Body of pancreas (tissue), 4 donors: ENCODE measurements at regions not wholly inside any gene's neighbourhood (a gene's known extent, or its start where the extent isn't known, plus 50 kb on each side); places are given as distances from the start of the nearest gene placed in this dataset.

Experiments
- ATAC-seq: fragments of 150-250 bp; one replicate; pipeline ENCODE4 v1.9.1; 2016
- DNase-seq, 4 donors: peaks; one replicate each; pipeline ENCODE4 v3.0.0-alpha.2; 2019
- H3K27ac ChIP-seq, 4 donors: fragments of 200-600 bp; sonication (generic); 1 replicate in 3 of 4; 2 replicates in 1 of 4; pipeline versions ENCODE4 v1.5.1 to v1.6.1; 2016 to 2019; ENCODE audit warnings: mild to moderate bottlenecking in 1 of 4, mixed read lengths in 1 of 4, moderate library complexity in 1 of 4
- H3K27me3 ChIP-seq, 2 donors: fragments of 200-600 bp; sonication (generic); one replicate each; pipeline ENCODE4 v1.6.0; 2016; ENCODE audit warnings: mild to moderate bottlenecking in 1 of 2
- H3K36me3 ChIP-seq, 2 donors: fragments of 200-600 bp; sonication (generic); replicated peaks in 1 of 2; 2 replicates each; pipeline ENCODE4 v1.5.1; 2016; ENCODE audit warnings: low read depth in 2 of 2; ENCODE audit not compliant: insufficient read depth in 1 of 2
- H3K4me1 ChIP-seq: fragments of 200-600 bp; sonication (generic); one replicate; pipeline ENCODE4 v1.6.0; 2016
- H3K4me3 ChIP-seq, 2 donors: fragments of 200-600 bp; sonication (generic); 1 replicate in 1 of 2; 2 replicates in 1 of 2; pipeline ENCODE4 v1.5.1; 2016 to 2019
- H3K9me3 ChIP-seq, 3 donors: fragments of 200-600 bp; sonication (generic); 1 replicate in 2 of 3; 2 replicates in 1 of 3; pipeline ENCODE4 v1.5.1; 2016
- CTCF ChIP-seq, 7 experiments: fragments of 450-650 bp in 4 of 7; fragments of 200-600 bp in 3 of 7; sonication (generic) in 3 of 7; IDR thresholded peaks; one replicate each; pipeline ENCODE4 v1.5.1; 2016 to 2019; ENCODE audit warnings: antibody characterized with exemption in 7 of 7
- POLR2A ChIP-seq, 3 donors: fragments of 450-650 bp; IDR thresholded peaks; one replicate each; pipeline ENCODE4 v1.6.1; 2016; ENCODE audit warnings: antibody characterized with exemption in 3 of 3, mild to moderate bottlenecking in 2 of 3
- WGBS, 2 donors: methylation state at CpG; one replicate each; pipeline ENCODE4 v1.1.5; 2017; 5-methylcytosine and 5-hydroxymethylcytosine counted together
- intact Hi-C: fragments of 100-400 bp; cut with DNase I; formaldehyde crosslinking; loops from one replicate; pipeline ENCODE4 v1.15.1; 2023

- no peaks in the 10 kb centered on the region for H3K9me3 ChIP-seq
- intact Hi-C loops, result no loop called here
- ATAC-seq (no peak), DNase-seq (no peak)
- no peak overlapping the region for H3K27ac ChIP-seq
- H3K4me3 ChIP-seq, result no peak overlapping the region
- TF ChIP-seq POLR2A (IDR thresholded peaks at IDR 0.05) (no peak), CTCF (IDR thresholded peaks at IDR 0.05) (no peak)
- no peaks in the 10 kb centered on the region for H3K36me3 ChIP-seq
- 20 to 58% methylated on average over 3 of the region's 3 CpGs for WGBS, 2 donors
- H3K4me1 ChIP-seq, result no peaks in the 10 kb centered on the region
- H3K27me3 ChIP-seq, result no peaks in the 10 kb centered on the region
These were observed 51.6 kb upstream of the NLRP1 start for GRCh38 chr17:5635949-5636348.

- intact Hi-C loops, result no loop called here
- H3K4me3 ChIP-seq, result no peak overlapping the region
- DNase-seq (no peak), ATAC-seq (no peak)
- TF ChIP-seq CTCF (IDR thresholded peaks at IDR 0.05), result no peak
- no peak for TF ChIP-seq POLR2A (IDR thresholded peaks at IDR 0.05)
- no peak overlapping the region for H3K27ac ChIP-seq
- no peaks in the 10 kb centered on the region for H3K36me3 ChIP-seq
- WGBS, 2 donors, result 54 to 76% methylated on average over 2 of the region's 2 CpGs
- H3K9me3 ChIP-seq, result no peaks in the 10 kb centered on the region
- no peaks in the 10 kb centered on the region for H3K27me3 ChIP-seq
- no peaks in the 10 kb centered on the region for H3K4me1 ChIP-seq
These were observed 54.3 kb upstream of the NLRP1 start for GRCh38 chr17:5638596-5638995.

GRCh38 chr17:5640726-5641125 is 56.4 kb upstream of the NLRP1 start:
- DNase-seq (no peak), ATAC-seq (no peak)
- 73 to 85% methylated on average over 2 of the region's 2 CpGs for WGBS, 2 donors
- intact Hi-C loops, result no loop called here
- no peaks in the 10 kb centered on the region for H3K4me1 ChIP-seq
- TF ChIP-seq POLR2A (IDR thresholded peaks at IDR 0.05) (no peak), CTCF (IDR thresholded peaks at IDR 0.05) (no peak)
- H3K27me3 ChIP-seq, result no peaks in the 10 kb centered on the region
- no peaks in the 10 kb centered on the region for H3K36me3 ChIP-seq
- no peak overlapping the region for H3K27ac ChIP-seq
- no peaks in the 10 kb centered on the region for H3K9me3 ChIP-seq
- no peak overlapping the region for H3K4me3 ChIP-seq

- H3K27me3 ChIP-seq, result no peaks in the 10 kb centered on the region
- no peaks in the 10 kb centered on the region for H3K9me3 ChIP-seq
- H3K36me3 ChIP-seq, result no peaks in the 10 kb centered on the region
- H3K4me3 ChIP-seq, result no peak overlapping the region
- DNase-seq (no peak), ATAC-seq (no peak)
- WGBS, 2 donors, result 91% methylated on average over 4 of the region's 4 CpGs
- H3K27ac ChIP-seq, result no peak overlapping the region
- no peaks in the 10 kb centered on the region for H3K4me1 ChIP-seq
- TF ChIP-seq CTCF (IDR thresholded peaks at IDR 0.05) (no peak), POLR2A (IDR thresholded peaks at IDR 0.05) (no peak)
- intact Hi-C loops, result no loop called here
These were observed 58.4 kb upstream of the NLRP1 start for GRCh38 chr17:5642752-5643151.

GRCh38 chr17:5644065-5644464 is 59.8 kb upstream of the NLRP1 start:
- Histone ChIP-seq H3K4me3 (no peak overlapping the region), H3K27me3 (no peaks in the 10 kb centered on the region), H3K4me1 (no peaks in the 10 kb centered on the region), H3K27ac (no peak overlapping the region), H3K36me3 (no peaks in the 10 kb centered on the region), H3K9me3 (no peaks in the 10 kb centered on the region)
- no peak for ATAC-seq
- 50 to 71% methylated on average over 1 to 3 of the region's 3 CpGs for WGBS, 2 donors
- TF ChIP-seq POLR2A (IDR thresholded peaks at IDR 0.05) (no peak), CTCF (IDR thresholded peaks at IDR 0.05) (no peak)
- intact Hi-C loops, result no loop called here
- no peak for DNase-seq
